HEK293 (cell line): ENCODE measurements at regions not wholly inside any gene's neighbourhood (a gene's known extent, or its start where the extent isn't known, plus 50 kb on each side); places are given as distances from the start of the nearest gene placed in this dataset.

ENCODE experiments used
- OVOL3 ChIP-seq: fragments of 450-650 bp; formaldehyde crosslinking; IDR thresholded peaks from 2 replicates; pipeline ENCODE4 v1.5.1; 2016; ENCODE audit warnings: missing biosample characterization, missing genetic modification characterization
- YY1 ChIP-seq: fragments of 450-650 bp; formaldehyde crosslinking; IDR thresholded peaks from 2 replicates; pipeline ENCODE4 v1.5.1; 2018; ENCODE audit warnings: missing biosample characterization, missing genetic modification characterization
- ZNF274 ChIP-seq, 2 experiments: fragments of 200-500 bp in 1 of 2; fragments of 450-650 bp in 1 of 2; sonication (Bioruptor generic) in 1 of 2; formaldehyde crosslinking in 1 of 2; IDR thresholded peaks; 2 replicates each; pipeline versions ENCODE4 v1.5.1 to v1.6.1; 2014 to 2016; ENCODE audit warnings: borderline replicate concordance in 1 of 2, inconsistent platforms in 1 of 2, low read length in 1 of 2, missing biosample characterization in 1 of 2, missing genetic modification characterization in 1 of 2
- ZNF530 ChIP-seq: fragments of 450-650 bp; formaldehyde crosslinking; IDR thresholded peaks from 2 replicates; pipeline ENCODE4 v1.5.1; 2016; ENCODE audit warnings: low read depth, missing biosample characterization, missing genetic modification characterization
- ZNF585B ChIP-seq: fragments of 450-650 bp; formaldehyde crosslinking; IDR thresholded peaks from 2 replicates; pipeline ENCODE4 v1.5.1; 2016; ENCODE audit warnings: missing biosample characterization, missing genetic modification characterization
- ZNF76 ChIP-seq: fragments of 450-650 bp; formaldehyde crosslinking; IDR thresholded peaks from 2 replicates; pipeline ENCODE4; 2016; ENCODE audit warnings: low read depth, missing biosample characterization, missing genetic modification characterization, borderline replicate concordance
- ZNF843 ChIP-seq: fragments of 450-650 bp; formaldehyde crosslinking; IDR thresholded peaks from 2 replicates; pipeline ENCODE4 v1.5.1; 2016; ENCODE audit warnings: missing biosample characterization, missing genetic modification characterization
- TF ChIP-seq, protein P1 (sequence below): fragments of 450-650 bp; formaldehyde crosslinking; IDR thresholded peaks from 2 replicates; pipeline ENCODE4 v1.5.1; 2016; ENCODE audit warnings: missing biosample characterization, missing genetic modification characterization, borderline replicate concordance
- TF ChIP-seq, protein P2 (sequence below): fragments of 450-650 bp; formaldehyde crosslinking; IDR thresholded peaks from 2 replicates; pipeline ENCODE4 v1.5.1; 2016; ENCODE audit warnings: missing biosample characterization, missing genetic modification characterization
- TF ChIP-seq, protein P3 (sequence below): sonication (generic); formaldehyde crosslinking; IDR thresholded peaks from 2 replicates; pipeline ENCODE4 v1.8.1; 2022; ENCODE audit warnings: mild to moderate bottlenecking, moderate library complexity, missing genetic modification reagents
- TF ChIP-seq, protein P4 (sequence below): fragments of 450-650 bp; formaldehyde crosslinking; IDR thresholded peaks from 2 replicates; pipeline ENCODE4 v1.5.0; 2017; ENCODE audit warnings: missing biosample characterization, missing genetic modification characterization, borderline replicate concordance
- TF ChIP-seq, protein P5 (sequence below): fragments of 450-650 bp; formaldehyde crosslinking; IDR thresholded peaks from 2 replicates; pipeline ENCODE4 v1.5.1; 2016; ENCODE audit warnings: missing biosample characterization, missing genetic modification characterization

DNA sequence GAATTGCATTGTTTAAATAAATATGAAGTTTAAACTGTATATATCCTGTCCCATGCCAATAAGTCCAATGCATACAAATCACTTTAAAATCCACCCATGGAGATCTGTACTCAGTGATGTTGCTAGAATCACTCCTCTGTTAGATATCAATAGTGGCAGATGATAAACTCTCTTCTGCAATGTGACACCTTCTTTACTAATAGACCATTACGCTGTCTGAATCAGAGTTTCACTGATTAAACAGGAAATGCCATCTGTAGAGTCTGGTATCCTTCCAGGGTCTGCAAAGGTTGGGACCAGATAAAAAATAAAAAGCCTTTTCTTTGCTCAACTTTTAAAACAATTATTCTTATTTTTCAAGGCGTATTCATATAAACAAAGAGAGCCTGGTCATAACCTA, 134.5 kb downstream of the EDN3 start:
- TF ChIP-seq ZNF585B (tag by site-specific recombination), result no peak
- no peak for TF ChIP-seq ZNF274 (IDR thresholded peaks at IDR 0.05; ENCODE audit: low read length)
- no peak for TF ChIP-seq ZNF274 (tag by site-specific recombination; IDR thresholded peaks at IDR 0.05; ENCODE audit: borderline replicate concordance)
- no peak for TF ChIP-seq ZNF530
- TF ChIP-seq, protein P1, sequence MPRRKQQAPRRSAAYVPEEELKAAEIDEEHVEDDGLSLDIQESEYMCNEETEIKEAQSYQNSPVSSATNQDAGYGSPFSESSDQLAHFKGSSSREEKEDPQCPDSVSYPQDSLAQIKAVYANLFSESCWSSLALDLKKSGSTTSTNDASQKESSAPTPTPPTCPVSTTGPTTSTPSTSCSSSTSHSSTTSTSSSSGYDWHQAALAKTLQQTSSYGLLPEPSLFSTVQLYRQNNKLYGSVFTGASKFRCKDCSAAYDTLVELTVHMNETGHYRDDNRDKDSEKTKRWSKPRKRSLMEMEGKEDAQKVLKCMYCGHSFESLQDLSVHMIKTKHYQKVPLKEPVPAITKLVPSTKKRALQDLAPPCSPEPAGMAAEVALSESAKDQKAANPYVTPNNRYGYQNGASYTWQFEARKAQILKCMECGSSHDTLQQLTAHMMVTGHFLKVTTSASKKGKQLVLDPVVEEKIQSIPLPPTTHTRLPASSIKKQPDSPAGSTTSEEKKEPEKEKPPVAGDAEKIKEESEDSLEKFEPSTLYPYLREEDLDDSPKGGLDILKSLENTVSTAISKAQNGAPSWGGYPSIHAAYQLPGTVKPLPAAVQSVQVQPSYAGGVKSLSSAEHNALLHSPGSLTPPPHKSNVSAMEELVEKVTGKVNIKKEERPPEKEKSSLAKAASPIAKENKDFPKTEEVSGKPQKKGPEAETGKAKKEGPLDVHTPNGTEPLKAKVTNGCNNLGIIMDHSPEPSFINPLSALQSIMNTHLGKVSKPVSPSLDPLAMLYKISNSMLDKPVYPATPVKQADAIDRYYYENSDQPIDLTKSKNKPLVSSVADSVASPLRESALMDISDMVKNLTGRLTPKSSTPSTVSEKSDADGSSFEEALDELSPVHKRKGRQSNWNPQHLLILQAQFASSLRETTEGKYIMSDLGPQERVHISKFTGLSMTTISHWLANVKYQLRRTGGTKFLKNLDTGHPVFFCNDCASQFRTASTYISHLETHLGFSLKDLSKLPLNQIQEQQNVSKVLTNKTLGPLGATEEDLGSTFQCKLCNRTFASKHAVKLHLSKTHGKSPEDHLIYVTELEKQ (tag by site-specific recombination), result no peak
- TF ChIP-seq, protein P2, sequence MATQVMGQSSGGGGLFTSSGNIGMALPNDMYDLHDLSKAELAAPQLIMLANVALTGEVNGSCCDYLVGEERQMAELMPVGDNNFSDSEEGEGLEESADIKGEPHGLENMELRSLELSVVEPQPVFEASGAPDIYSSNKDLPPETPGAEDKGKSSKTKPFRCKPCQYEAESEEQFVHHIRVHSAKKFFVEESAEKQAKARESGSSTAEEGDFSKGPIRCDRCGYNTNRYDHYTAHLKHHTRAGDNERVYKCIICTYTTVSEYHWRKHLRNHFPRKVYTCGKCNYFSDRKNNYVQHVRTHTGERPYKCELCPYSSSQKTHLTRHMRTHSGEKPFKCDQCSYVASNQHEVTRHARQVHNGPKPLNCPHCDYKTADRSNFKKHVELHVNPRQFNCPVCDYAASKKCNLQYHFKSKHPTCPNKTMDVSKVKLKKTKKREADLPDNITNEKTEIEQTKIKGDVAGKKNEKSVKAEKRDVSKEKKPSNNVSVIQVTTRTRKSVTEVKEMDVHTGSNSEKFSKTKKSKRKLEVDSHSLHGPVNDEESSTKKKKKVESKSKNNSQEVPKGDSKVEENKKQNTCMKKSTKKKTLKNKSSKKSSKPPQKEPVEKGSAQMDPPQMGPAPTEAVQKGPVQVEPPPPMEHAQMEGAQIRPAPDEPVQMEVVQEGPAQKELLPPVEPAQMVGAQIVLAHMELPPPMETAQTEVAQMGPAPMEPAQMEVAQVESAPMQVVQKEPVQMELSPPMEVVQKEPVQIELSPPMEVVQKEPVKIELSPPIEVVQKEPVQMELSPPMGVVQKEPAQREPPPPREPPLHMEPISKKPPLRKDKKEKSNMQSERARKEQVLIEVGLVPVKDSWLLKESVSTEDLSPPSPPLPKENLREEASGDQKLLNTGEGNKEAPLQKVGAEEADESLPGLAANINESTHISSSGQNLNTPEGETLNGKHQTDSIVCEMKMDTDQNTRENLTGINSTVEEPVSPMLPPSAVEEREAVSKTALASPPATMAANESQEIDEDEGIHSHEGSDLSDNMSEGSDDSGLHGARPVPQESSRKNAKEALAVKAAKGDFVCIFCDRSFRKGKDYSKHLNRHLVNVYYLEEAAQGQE (tag by site-specific recombination), result no peak
- TF ChIP-seq ZNF76 (tag by site-specific recombination), result no peak
- TF ChIP-seq ZNF843 (tag by site-specific recombination), result no peak
- TF ChIP-seq, protein P3, sequence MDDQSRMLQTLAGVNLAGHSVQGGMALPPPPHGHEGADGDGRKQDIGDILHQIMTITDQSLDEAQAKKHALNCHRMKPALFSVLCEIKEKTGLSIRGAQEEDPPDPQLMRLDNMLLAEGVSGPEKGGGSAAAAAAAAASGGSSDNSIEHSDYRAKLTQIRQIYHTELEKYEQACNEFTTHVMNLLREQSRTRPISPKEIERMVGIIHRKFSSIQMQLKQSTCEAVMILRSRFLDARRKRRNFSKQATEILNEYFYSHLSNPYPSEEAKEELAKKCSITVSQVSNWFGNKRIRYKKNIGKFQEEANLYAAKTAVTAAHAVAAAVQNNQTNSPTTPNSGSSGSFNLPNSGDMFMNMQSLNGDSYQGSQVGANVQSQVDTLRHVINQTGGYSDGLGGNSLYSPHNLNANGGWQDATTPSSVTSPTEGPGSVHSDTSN (CRISPR knock-in tag), result no peak
- TF ChIP-seq, protein P4, sequence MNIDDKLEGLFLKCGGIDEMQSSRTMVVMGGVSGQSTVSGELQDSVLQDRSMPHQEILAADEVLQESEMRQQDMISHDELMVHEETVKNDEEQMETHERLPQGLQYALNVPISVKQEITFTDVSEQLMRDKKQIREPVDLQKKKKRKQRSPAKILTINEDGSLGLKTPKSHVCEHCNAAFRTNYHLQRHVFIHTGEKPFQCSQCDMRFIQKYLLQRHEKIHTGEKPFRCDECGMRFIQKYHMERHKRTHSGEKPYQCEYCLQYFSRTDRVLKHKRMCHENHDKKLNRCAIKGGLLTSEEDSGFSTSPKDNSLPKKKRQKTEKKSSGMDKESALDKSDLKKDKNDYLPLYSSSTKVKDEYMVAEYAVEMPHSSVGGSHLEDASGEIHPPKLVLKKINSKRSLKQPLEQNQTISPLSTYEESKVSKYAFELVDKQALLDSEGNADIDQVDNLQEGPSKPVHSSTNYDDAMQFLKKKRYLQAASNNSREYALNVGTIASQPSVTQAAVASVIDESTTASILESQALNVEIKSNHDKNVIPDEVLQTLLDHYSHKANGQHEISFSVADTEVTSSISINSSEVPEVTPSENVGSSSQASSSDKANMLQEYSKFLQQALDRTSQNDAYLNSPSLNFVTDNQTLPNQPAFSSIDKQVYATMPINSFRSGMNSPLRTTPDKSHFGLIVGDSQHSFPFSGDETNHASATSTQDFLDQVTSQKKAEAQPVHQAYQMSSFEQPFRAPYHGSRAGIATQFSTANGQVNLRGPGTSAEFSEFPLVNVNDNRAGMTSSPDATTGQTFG (tag by site-specific recombination), result no peak
- TF ChIP-seq, protein P5, sequence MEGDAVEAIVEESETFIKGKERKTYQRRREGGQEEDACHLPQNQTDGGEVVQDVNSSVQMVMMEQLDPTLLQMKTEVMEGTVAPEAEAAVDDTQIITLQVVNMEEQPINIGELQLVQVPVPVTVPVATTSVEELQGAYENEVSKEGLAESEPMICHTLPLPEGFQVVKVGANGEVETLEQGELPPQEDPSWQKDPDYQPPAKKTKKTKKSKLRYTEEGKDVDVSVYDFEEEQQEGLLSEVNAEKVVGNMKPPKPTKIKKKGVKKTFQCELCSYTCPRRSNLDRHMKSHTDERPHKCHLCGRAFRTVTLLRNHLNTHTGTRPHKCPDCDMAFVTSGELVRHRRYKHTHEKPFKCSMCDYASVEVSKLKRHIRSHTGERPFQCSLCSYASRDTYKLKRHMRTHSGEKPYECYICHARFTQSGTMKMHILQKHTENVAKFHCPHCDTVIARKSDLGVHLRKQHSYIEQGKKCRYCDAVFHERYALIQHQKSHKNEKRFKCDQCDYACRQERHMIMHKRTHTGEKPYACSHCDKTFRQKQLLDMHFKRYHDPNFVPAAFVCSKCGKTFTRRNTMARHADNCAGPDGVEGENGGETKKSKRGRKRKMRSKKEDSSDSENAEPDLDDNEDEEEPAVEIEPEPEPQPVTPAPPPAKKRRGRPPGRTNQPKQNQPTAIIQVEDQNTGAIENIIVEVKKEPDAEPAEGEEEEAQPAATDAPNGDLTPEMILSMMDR, result no peak
- TF ChIP-seq OVOL3 (tag by site-specific recombination), result no peak
- TF ChIP-seq YY1 (tag by site-specific recombination), result no peak
